ENCODE measurements at regions not wholly inside any gene's neighbourhood (a gene's known extent, or its start where the extent isn't known, plus 50 kb on each side); places are given as distances from the start of the nearest gene placed in this dataset.

DNA sequence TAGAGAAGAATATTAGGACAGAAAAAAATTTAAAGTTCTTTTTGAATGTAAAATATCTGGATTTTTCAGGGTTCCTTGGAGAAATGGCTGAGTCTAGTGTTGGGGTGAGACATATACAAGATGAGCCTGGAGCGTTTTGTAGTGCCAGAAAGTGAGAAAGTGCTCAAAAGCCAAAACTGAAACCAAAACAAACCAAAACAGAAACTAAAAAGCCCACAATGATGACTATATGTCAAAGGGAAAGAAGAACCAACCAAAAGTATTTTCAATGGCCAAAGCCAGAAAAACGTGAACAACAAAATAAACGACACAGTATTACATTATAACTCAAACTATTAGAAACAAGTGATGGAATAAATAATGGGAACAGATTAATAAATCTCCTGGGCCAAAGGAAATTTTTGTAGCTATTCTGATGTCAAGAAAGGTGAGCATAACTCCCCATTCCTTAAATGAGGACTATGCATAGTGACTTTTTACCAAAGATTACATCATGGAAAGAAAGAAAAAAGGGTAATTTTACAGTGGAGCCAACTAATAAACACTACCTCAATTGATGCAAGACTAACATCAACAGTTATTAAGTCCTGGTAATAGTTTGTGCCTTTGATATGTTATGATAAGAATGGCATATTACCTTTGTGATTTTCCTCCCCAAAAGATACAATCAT lies 1137.6 kb downstream of the C4orf33 start:
- no peak overlapping the region for H3K27ac ChIP-seq
- no peak for TF ChIP-seq ZFX (IDR thresholded peaks at IDR 0.05; ENCODE audit: borderline replicate concordance)
- TF ChIP-seq CTCF (IDR thresholded peaks at IDR 0.05), result no peak

GRCh38 chr4:130238121-130238520 lies 1142.2 kb downstream of the C4orf33 start:
- no peak overlapping the region for H3K27ac ChIP-seq
- no peak for TF ChIP-seq ZFX (IDR thresholded peaks at IDR 0.05; ENCODE audit: borderline replicate concordance)
- TF ChIP-seq CTCF (IDR thresholded peaks at IDR 0.05), result no peak

- TF ChIP-seq ZFX (IDR thresholded peaks at IDR 0.05; ENCODE audit: borderline replicate concordance) (no peak), CTCF (IDR thresholded peaks at IDR 0.05) (no peak)
- no peak overlapping the region for H3K27ac ChIP-seq
Measured at GRCh38 chr4:130249002-130249401, 1153.0 kb downstream of the C4orf33 start.

GRCh38 chr4:130257271-130257670 lies 1161.3 kb downstream of the C4orf33 start:
- TF ChIP-seq CTCF (IDR thresholded peaks at IDR 0.05) (no peak), ZFX (IDR thresholded peaks at IDR 0.05; ENCODE audit: borderline replicate concordance) (no peak)
- no peak overlapping the region for H3K27ac ChIP-seq

DNA sequence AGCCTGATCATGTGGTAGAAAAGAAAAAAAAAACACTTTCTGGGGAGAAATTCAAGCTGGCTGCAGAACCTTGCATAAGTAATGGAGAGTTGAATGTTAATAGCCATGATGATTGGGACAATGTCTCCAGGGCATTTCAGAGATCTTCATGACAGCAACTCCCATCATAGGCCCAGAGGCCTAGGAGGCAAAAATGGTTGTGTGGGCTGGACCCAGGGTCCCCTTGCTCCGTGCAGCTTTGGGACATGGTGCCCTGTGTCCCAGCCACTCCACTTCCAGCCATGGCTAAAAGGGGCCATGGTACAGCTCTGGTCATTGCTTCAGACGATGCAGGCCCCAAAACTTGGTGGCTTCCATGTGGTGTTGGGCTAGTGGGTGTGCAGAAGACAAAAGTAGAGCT lies 1170.9 kb downstream of the C4orf33 start:
- TF ChIP-seq CTCF (IDR thresholded peaks at IDR 0.05) (no peak), ZFX (IDR thresholded peaks at IDR 0.05; ENCODE audit: borderline replicate concordance) (no peak)

GRCh38 chr4:130288576-130288975 lies 1192.6 kb downstream of the C4orf33 start:
- no peak for TF ChIP-seq CTCF (IDR thresholded peaks at IDR 0.05)
- no peak for TF ChIP-seq ZFX (IDR thresholded peaks at IDR 0.05; ENCODE audit: borderline replicate concordance)

More for the DNA sequence above, 1170.9 kb downstream of the C4orf33 start:
- no peak overlapping the region for H3K27ac ChIP-seq

DNA sequence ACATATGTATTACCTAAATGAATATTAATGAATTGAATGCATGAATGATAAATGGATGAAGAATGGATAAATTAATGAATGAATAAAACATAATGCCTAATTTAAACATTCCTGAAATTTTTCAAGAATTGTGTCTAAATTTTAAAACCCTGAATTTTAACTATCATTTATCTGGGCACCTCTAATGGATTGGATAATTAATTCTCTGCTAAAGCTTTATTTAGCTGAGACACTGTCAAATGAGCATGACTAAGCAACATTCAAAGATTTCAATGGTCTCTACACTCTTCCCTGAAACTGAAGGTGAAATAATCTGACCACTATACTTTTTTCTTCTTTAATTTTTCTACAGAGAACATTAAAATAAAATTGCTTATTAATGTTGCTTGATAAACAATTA lies 1197.7 kb downstream of the C4orf33 start:
- TF ChIP-seq ZFX (IDR thresholded peaks at IDR 0.05; ENCODE audit: borderline replicate concordance) (no peak), CTCF (IDR thresholded peaks at IDR 0.05) (no peak)
- H3K27ac ChIP-seq, result no peak overlapping the region

More at GRCh38 chr4:130288576-130288975, 1192.6 kb downstream of the C4orf33 start:
- H3K27ac ChIP-seq, result no peak overlapping the region
